Tibial nerve (tissue), 3 donors: ENCODE measurements at regions not wholly inside any gene's neighbourhood (a gene's known extent, or its start where the extent isn't known, plus 50 kb on each side); places are given as distances from the start of the nearest gene placed in this dataset.
"Not testable (repeated sequence)": the region's sequence is repeated elsewhere in the genome, so short reads cannot be mapped to it uniquely, and the experiment has no call there.

Source experiments
- CTCF ChIP-seq, 5 experiments: fragments of 200-600 bp in 3 of 5; fragments of 450-650 bp in 2 of 5; sonication (generic) in 3 of 5; IDR thresholded peaks; one replicate each; pipeline ENCODE4 v1.5.1; 2016 to 2019; ENCODE audit warnings: antibody characterized with exemption in 5 of 5, mild to moderate bottlenecking in 3 of 5, moderate library complexity in 2 of 5
- POLR2A ChIP-seq, 2 donors: fragments of 450-650 bp; IDR thresholded peaks; one replicate each; pipeline ENCODE4 v1.6.1; 2017; ENCODE audit warnings: antibody characterized with exemption in 2 of 2, mild to moderate bottlenecking in 2 of 2, moderate library complexity in 2 of 2

GRCh38 chr9:30107134-30107533 lies 2277.3 kb upstream of the ACO1 start:
- TF ChIP-seq POLR2A, CTCF (IDR thresholded peaks at IDR 0.05): not testable (repeated sequence)
